ENCODE measurements at regions not wholly inside any gene's neighbourhood (a gene's known extent, or its start where the extent isn't known, plus 50 kb on each side); places are given as distances from the start of the nearest gene placed in this dataset.

GRCh38 chr13:83819611-83820010 is 62.7 kb downstream of the SLITRK1 start:
- TF ChIP-seq CTCF (IDR thresholded peaks at IDR 0.05; ENCODE audit: low read depth, low read length, missing input control), result no peak
- TF ChIP-seq REST (IDR thresholded peaks at IDR 0.05), result no peak
- TF ChIP-seq RAD21 (IDR thresholded peaks at IDR 0.05), result no peak
- no peak for TF ChIP-seq TAF1 (conservative IDR thresholded peaks at IDR 0.05)
